ENCODE measurements at regions not wholly inside any gene's neighbourhood (a gene's known extent, or its start where the extent isn't known, plus 50 kb on each side); places are given as distances from the start of the nearest gene placed in this dataset.
"Not testable (repeated sequence)": the region's sequence is repeated elsewhere in the genome, so short reads cannot be mapped to it uniquely, and the experiment has no call there.

DNA sequence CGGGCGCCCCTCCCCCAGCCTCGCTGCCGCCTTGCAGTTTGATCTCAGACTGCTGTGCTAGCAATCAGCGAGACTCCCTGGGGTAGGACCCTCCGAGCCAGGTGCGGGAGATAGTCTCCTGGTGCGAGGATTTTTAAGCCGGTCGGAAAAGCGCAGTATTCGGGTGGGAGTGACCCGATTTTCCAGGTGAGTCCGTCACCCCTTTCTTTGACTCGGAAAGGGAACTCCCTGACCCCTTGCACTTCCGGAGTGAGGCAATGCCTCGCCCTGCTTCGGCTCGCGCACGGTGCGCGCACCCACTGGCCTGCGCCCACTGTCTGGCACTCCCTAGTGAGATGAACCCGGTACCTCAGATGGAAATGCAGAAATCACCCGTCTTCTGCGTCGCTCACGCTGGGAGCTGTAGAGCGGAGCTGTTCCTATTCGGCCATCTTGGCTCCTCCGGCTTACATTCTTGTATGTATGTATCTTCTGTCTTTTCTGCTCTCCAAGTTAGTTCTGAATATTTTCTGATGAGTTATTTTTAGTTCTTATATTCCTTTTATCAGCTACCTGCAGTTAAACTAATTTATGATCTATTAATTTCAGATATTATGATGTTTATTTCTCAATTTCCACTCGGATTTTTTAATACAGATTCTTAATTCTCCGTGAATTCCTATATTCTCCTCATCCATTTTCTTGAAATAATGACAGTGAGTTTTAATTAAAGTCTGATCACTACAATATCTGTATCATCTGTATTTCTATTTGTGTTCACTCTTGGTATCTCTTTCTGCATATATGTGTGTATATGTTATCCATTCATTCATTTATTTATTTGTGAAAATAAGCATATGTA, 370.2 kb upstream of the GRM7 start (continued):
- TF ChIP-seq, protein P1, sequence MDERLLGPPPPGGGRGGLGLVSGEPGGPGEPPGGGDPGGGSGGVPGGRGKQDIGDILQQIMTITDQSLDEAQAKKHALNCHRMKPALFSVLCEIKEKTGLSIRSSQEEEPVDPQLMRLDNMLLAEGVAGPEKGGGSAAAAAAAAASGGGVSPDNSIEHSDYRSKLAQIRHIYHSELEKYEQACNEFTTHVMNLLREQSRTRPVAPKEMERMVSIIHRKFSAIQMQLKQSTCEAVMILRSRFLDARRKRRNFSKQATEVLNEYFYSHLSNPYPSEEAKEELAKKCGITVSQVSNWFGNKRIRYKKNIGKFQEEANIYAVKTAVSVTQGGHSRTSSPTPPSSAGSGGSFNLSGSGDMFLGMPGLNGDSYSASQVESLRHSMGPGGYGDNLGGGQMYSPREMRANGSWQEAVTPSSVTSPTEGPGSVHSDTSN (CRISPR knock-in tag; IDR thresholded peaks at IDR 0.05; ENCODE audit: low read depth) = not testable (repeated sequence)
- TF ChIP-seq, protein P1 (tag; conservative IDR thresholded peaks at IDR 0.05; ENCODE audit: low read depth) = peak; percentile 17; the same call in 1 of the 2 replicates
- peak; percentile 8; the same call in 1 of the 2 replicates for TF ChIP-seq CBFA2T2 (conservative IDR thresholded peaks at IDR 0.05)
- TF ChIP-seq POLR2AphosphoS5 (IDR thresholded peaks at IDR 0.05; ENCODE audit: control insufficient read depth, insufficient read depth, low read depth, low read length) = peak; percentile 40; the same call in 1 of the 2 replicates
- TF ChIP-seq HDAC1 (IDR thresholded peaks at IDR 0.05) = peak in 1 of 2 experiments; percentile 62; a peak in 3 of 4 replicates
- TF ChIP-seq MTA3 (IDR thresholded peaks at IDR 0.05; ENCODE audit: borderline replicate concordance) = peak; percentile 46; the same call in 1 of the 2 replicates
- TF ChIP-seq, protein P2, sequence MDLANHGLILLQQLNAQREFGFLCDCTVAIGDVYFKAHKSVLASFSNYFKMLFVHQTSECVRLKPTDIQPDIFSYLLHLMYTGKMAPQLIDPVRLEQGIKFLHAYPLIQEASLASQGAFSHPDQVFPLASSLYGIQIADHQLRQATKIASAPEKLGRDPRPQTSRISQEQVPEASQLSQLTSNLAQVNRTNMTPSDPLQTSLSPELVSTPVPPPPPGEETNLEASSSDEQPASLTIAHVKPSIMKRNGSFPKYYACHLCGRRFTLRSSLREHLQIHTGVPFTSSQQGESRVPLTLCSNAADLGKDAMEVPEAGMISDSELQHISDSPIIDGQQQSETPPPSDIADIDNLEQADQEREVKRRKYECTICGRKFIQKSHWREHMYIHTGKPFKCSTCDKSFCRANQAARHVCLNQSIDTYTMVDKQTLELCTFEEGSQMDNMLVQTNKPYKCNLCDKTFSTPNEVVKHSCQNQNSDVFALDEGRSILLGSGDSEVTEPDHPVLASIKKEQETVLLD (IDR thresholded peaks at IDR 0.05) = peak; percentile 65
- TF ChIP-seq FOXA3 (CRISPR knock-in tag; conservative IDR thresholded peaks at IDR 0.05 in 1 of 2, IDR thresholded peaks at IDR 0.05 in 1 of 2) = peak in 1 of 2 experiments; percentile 59; a peak in 2 of 4 replicates
- peak; percentile 48 for TF ChIP-seq C11orf30 (IDR thresholded peaks at IDR 0.05; ENCODE audit: low read depth)
- TF ChIP-seq, protein P3, sequence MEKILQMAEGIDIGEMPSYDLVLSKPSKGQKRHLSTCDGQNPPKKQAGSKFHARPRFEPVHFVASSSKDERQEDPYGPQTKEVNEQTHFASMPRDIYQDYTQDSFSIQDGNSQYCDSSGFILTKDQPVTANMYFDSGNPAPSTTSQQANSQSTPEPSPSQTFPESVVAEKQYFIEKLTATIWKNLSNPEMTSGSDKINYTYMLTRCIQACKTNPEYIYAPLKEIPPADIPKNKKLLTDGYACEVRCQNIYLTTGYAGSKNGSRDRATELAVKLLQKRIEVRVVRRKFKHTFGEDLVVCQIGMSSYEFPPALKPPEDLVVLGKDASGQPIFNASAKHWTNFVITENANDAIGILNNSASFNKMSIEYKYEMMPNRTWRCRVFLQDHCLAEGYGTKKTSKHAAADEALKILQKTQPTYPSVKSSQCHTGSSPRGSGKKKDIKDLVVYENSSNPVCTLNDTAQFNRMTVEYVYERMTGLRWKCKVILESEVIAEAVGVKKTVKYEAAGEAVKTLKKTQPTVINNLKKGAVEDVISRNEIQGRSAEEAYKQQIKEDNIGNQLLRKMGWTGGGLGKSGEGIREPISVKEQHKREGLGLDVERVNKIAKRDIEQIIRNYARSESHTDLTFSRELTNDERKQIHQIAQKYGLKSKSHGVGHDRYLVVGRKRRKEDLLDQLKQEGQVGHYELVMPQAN (IDR thresholded peaks at IDR 0.05; ENCODE audit: borderline replicate concordance) = 0 out of 2 replicates have a peak, but pooled peaks have one; percentile 21
- peak; percentile 29 for TF ChIP-seq KDM5B (IDR thresholded peaks at IDR 0.05; ENCODE audit: insufficient replicate concordance, low read depth, low read length)
- 0 out of 2 replicates have a peak, but pooled peaks have one; percentile 49 for TF ChIP-seq THRAP3 (IDR thresholded peaks at IDR 0.05; ENCODE audit: borderline replicate concordance)
- peak; percentile 44; the same call in 1 of the 2 replicates for TF ChIP-seq SIN3B (IDR thresholded peaks at IDR 0.05; ENCODE audit: low read depth)
- TF ChIP-seq ETV1 (tag; conservative IDR thresholded peaks at IDR 0.05; ENCODE audit: low read depth) = peak; percentile 96
- peak; percentile 55; the same call in 1 of the 2 replicates for TF ChIP-seq ZSCAN29 (IDR thresholded peaks at IDR 0.05)
- peak; percentile 30; the same call in 1 of the 2 replicates for TF ChIP-seq SMARCA4 (IDR thresholded peaks at IDR 0.05)
- peak; percentile 41 for TF ChIP-seq HDAC3 (IDR thresholded peaks at IDR 0.05; ENCODE audit: borderline replicate concordance, partially characterized antibody)
